ENCODE measurements at regions not wholly inside any gene's neighbourhood (a gene's known extent, or its start where the extent isn't known, plus 50 kb on each side); places are given as distances from the start of the nearest gene placed in this dataset.

DNA sequence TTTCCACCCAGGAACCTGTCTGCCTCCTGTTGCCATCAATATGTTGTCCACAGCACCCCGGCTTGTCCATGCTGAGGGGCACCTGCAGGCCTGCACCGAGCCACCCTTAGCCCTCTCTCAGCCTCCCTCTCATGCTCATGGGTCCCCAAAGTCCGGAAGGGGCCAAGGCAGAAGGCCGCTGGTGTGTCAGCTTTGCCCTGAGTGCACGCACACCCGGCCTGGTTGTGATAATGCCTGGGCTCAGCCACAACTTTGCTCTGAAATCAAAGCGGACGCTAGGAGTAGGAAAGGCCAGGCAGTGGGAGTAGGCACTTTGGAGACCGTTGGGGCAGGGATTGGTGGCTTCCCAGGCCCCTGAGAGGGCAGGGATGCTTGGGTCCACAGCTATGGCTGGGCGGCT, 201.8 kb upstream of the NUDT12 start:
- no peak for TF ChIP-seq EZH2 (IDR thresholded peaks at IDR 0.05)
- no peak for TF ChIP-seq POLR2AphosphoS5 (IDR thresholded peaks at IDR 0.05; ENCODE audit: borderline replicate concordance, low read depth, low read length)
- TF ChIP-seq FOXP2 (optimal IDR thresholded peaks at IDR 0.05; ENCODE audit: control extremely low read depth, extremely low read length, insufficient read depth) = no peak

Data from SK-N-MC (cell line).